Prostate gland (tissue), 2 donors: ENCODE measurements at regions not wholly inside any gene's neighbourhood (a gene's known extent, or its start where the extent isn't known, plus 50 kb on each side); places are given as distances from the start of the nearest gene placed in this dataset.
A peak's percentile ranks its signal among the peaks of the same experiment; 100 is the strongest.

Experiments
- DNase-seq: peaks from one replicate; pipeline ENCODE4 v3.0.0-alpha.2; 2019; ENCODE audit warnings: low spot score
- H3K27ac ChIP-seq, 2 donors: fragments of 200-600 bp; sonication (generic); 2 replicates each; pipeline ENCODE4 v1.5.1; 2017 to 2019
- H3K27me3 ChIP-seq: fragments of 200-600 bp; sonication (generic); replicated peaks from 2 replicates; pipeline ENCODE4 v1.5.1; 2019; ENCODE audit not compliant: insufficient read depth
- H3K36me3 ChIP-seq, 2 donors: fragments of 200-600 bp; sonication (generic); 1 replicate in 1 of 2; 2 replicates in 1 of 2; pipeline versions ENCODE4 v1.5.1 to v1.8.1; 2017 to 2019
- H3K4me1 ChIP-seq: fragments of 200-600 bp; sonication (generic); replicated peaks from 2 replicates; pipeline ENCODE4 v1.5.1; 2019
- H3K4me3 ChIP-seq, 2 donors: fragments of 200-600 bp; sonication (generic); 2 replicates each; pipeline ENCODE4 v1.5.1; 2017 to 2019
- H3K9me3 ChIP-seq: fragments of 200-600 bp; sonication (generic); 2 replicates; pipeline ENCODE4 v1.5.1; 2017
- POLR2A ChIP-seq: fragments of 450-650 bp; IDR thresholded peaks from one replicate; pipeline ENCODE4 v1.6.1; 2016; ENCODE audit warnings: antibody characterized with exemption, mild to moderate bottlenecking
- POLR2AphosphoS5 ChIP-seq: sonication (generic); formaldehyde crosslinking; IDR thresholded peaks from one replicate; pipeline ENCODE4 v1.6.1; 2017; ENCODE audit warnings: antibody characterized with exemption
- WGBS: methylation state at CpG from one replicate; pipeline ENCODE4 v1.1.5; 2018; 5-methylcytosine and 5-hydroxymethylcytosine counted together
- intact Hi-C: fragments of 100-400 bp; cut with DNase I; formaldehyde crosslinking; loops from one replicate; pipeline ENCODE4 v1.14.2; 2022
- TF ChIP-seq, protein P1 (sequence below), 4 experiments: fragments of 200-600 bp in 2 of 4; fragments of 450-650 bp in 2 of 4; sonication (generic) in 2 of 4; IDR thresholded peaks; 1 replicate in 3 of 4; 2 replicates in 1 of 4; pipeline ENCODE4 v1.5.1; 2016 to 2019; ENCODE audit warnings: antibody characterized with exemption in 4 of 4, mild to moderate bottlenecking in 2 of 4, moderate library complexity in 2 of 4

GRCh38 chr1:29514361-29515169 is 278.2 kb downstream of the PTPRU start:
- H3K27me3 ChIP-seq, result no peaks in the 10 kb centered on the region
- H3K9me3 ChIP-seq, result no peaks in the 10 kb centered on the region
- TF ChIP-seq POLR2AphosphoS5 (no peak), POLR2A (no peak)
- TF ChIP-seq, protein P1, sequence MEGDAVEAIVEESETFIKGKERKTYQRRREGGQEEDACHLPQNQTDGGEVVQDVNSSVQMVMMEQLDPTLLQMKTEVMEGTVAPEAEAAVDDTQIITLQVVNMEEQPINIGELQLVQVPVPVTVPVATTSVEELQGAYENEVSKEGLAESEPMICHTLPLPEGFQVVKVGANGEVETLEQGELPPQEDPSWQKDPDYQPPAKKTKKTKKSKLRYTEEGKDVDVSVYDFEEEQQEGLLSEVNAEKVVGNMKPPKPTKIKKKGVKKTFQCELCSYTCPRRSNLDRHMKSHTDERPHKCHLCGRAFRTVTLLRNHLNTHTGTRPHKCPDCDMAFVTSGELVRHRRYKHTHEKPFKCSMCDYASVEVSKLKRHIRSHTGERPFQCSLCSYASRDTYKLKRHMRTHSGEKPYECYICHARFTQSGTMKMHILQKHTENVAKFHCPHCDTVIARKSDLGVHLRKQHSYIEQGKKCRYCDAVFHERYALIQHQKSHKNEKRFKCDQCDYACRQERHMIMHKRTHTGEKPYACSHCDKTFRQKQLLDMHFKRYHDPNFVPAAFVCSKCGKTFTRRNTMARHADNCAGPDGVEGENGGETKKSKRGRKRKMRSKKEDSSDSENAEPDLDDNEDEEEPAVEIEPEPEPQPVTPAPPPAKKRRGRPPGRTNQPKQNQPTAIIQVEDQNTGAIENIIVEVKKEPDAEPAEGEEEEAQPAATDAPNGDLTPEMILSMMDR (IDR thresholded peaks at IDR 0.05), result no peak
- no peak overlapping the region for H3K4me3 ChIP-seq
- H3K36me3 ChIP-seq, result no peaks in the 10 kb centered on the region
- intact Hi-C loops, result no loop called here
- no peak overlapping the region for H3K27ac ChIP-seq
- DNase-seq, result no peak
- 72% methylated on average over 18 of the region's 18 CpGs for WGBS
- H3K4me1 ChIP-seq, result no peaks in the 10 kb centered on the region

GRCh38 chr1:29513357-29513756 is 277.0 kb downstream of the PTPRU start:
- H3K36me3 ChIP-seq, result no peaks in the 10 kb centered on the region
- no peaks in the 10 kb centered on the region for H3K9me3 ChIP-seq
- H3K4me3 ChIP-seq, result no peak overlapping the region
- WGBS, result 75% methylated on average over 5 of the region's 5 CpGs
- H3K4me1 ChIP-seq, result no peaks in the 10 kb centered on the region
- intact Hi-C loops, result no loop called here
- no peaks in the 10 kb centered on the region for H3K27me3 ChIP-seq
- no peak overlapping the region for H3K27ac ChIP-seq
- TF ChIP-seq, protein P1 (IDR thresholded peaks at IDR 0.05), result peak in 3 of 4 experiments; percentile 10 to 32 (median 32)
- no peak for TF ChIP-seq POLR2AphosphoS5
- DNase-seq, result no peak

DNA sequence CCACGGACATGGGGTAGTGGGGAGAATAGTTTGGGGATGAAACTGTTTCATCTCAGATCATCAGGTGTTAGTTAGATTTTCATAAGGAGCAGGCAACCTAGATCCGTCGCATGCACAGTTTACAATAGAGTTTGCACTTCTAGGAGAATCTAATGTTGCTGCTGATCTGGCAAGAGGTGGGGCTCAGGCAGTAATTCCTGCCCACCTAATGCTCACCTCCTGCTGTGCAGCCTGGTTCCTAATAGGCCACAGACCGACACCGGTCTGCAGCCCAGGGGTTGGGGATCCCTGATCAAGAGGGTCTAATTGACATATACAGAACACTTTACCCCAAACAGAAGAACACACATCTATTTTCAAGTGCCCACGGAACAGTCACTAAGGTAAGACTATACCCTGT is 275.1 kb downstream of the PTPRU start:
- Histone ChIP-seq H3K4me1 (no peaks in the 10 kb centered on the region), H3K27me3 (no peaks in the 10 kb centered on the region), H3K4me3 (no peak overlapping the region), H3K27ac (no peak overlapping the region), H3K36me3 (no peaks in the 10 kb centered on the region), H3K9me3 (no peaks in the 10 kb centered on the region)
- intact Hi-C loops, result no loop called here
- WGBS, result 63% methylated on average over 6 of the region's 6 CpGs
- DNase-seq, result no peak
- TF ChIP-seq, protein P1 (IDR thresholded peaks at IDR 0.05), result no peak
- TF ChIP-seq POLR2AphosphoS5, result no peak
- TF ChIP-seq POLR2A, result no peak

DNA sequence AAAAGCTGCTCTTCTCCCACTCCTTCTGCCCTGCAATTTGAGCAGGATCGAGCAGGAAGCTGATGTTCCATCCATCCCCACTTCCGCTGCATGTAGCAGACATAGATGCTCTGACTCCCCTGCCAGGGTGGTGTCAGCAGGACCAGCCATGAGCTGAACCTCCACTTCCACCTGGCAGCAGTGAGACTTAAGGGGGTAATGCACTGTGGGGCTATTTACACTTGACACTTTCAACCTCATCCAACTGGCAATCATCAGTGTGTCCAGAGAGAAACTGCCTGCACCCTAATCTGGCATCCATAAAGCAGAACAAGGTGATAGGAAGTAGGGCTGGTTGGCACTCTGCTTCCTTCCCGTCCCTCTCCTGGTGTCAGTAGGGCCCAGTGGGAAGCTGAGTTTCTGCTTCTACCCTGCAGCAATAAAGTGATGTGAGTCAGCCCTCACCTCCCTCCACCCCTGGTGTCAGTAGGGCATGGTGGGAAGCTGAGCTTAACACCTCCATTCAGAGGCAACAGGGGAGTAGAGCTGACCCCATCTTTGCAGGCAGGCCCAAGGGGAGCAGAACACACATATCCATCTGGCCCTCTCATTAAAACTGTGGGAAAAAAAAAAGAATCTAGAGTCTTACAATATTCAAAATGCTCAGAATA is 272.3 kb downstream of the PTPRU start:
- H3K27me3 ChIP-seq, result no peaks in the 10 kb centered on the region
- 73% methylated on average over 3 of the region's 3 CpGs for WGBS
- intact Hi-C loops, result no loop called here
- H3K9me3 ChIP-seq, result no peaks in the 10 kb centered on the region
- H3K27ac ChIP-seq, result no peak overlapping the region
- H3K36me3 ChIP-seq, result no peaks in the 10 kb centered on the region
- H3K4me1 ChIP-seq, result no peaks in the 10 kb centered on the region
- DNase-seq, result no peak
- TF ChIP-seq, protein P1 (IDR thresholded peaks at IDR 0.05), result no peak
- TF ChIP-seq POLR2AphosphoS5 (no peak), POLR2A (no peak)
- H3K4me3 ChIP-seq, result no peak overlapping the region
